HG02610 (cell line): ENCODE measurements at regions not wholly inside any gene's neighbourhood (a gene's known extent, or its start where the extent isn't known, plus 50 kb on each side); places are given as distances from the start of the nearest gene placed in this dataset.
A peak's percentile ranks its signal among the peaks of the same experiment; 100 is the strongest.
"Not testable (repeated sequence)": the region's sequence is repeated elsewhere in the genome, so short reads cannot be mapped to it uniquely, and the experiment has no call there.

ENCODE experiments used
- ATAC-seq: cut with Tn5 transposase; IDR thresholded peaks from one replicate; pipeline ENCODE4 v1.9.1; 2021; ENCODE audit warnings: mild to moderate bottlenecking, moderate library complexity; ENCODE audit not compliant: unreplicated experiment

DNA sequence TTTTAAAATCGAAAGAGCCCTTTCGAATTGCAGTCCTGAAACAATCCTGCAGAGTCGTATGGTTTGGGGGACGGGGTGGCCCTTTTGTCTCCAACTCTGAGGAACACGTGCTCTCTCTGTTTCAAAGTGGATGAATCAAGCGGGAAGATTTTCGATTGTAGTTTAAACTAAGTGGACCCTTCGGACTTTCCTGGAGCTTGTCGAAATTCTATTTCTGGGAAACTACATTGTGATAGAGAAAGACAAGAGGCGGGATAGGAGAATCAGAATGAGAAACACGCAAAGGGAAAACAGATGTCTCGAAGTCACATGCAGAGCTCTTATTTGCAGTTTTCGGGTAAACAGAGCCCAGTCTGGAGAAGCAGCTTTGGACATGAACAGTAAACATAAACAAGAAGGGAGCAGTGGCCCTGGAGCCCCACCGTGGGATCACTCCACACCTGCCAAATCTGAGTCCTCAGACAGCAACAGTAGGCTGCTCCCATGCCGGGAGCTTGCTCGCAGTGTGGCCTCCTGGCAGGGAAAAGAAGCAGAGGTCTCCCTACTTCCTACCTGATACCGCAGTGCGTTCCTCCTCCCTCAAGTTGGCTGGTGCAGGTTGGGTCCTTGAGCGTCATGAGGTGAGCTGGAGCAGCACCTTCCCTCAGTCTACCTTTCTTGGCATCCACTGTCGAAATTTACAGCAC, 202.4 kb downstream of the SLC4A3 start:
- no peak for ATAC-seq

GRCh38 chr2:219830353-219830738, 202.9 kb downstream of the SLC4A3 start:
- no peak for ATAC-seq

GRCh38 chr2:219831957-219832356, 204.5 kb downstream of the SLC4A3 start:
- no peak for ATAC-seq

- no peak for ATAC-seq
These were observed 205.5 kb downstream of the SLC4A3 start for GRCh38 chr2:219832904-219833303.

DNA sequence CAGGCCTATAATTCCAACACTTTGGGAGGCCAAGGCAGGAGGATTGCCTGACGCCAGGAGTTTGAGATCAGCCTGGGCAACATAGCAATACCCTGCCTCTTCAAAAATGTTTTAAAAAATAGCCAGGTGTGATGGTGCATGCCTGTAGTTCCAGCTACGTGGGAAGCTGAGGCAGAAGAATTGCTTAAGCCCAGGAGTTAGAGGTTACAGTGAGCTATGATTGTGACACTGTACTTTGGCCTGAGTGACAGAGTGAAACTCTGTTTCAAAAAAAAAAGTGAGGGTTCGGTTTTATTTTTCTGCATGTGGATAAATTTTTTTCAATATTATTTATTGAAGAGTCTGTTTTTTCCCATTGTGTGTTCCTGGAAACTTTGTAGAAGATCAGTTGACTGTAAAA, 208.1 kb downstream of the SLC4A3 start:
- no peak for ATAC-seq

DNA sequence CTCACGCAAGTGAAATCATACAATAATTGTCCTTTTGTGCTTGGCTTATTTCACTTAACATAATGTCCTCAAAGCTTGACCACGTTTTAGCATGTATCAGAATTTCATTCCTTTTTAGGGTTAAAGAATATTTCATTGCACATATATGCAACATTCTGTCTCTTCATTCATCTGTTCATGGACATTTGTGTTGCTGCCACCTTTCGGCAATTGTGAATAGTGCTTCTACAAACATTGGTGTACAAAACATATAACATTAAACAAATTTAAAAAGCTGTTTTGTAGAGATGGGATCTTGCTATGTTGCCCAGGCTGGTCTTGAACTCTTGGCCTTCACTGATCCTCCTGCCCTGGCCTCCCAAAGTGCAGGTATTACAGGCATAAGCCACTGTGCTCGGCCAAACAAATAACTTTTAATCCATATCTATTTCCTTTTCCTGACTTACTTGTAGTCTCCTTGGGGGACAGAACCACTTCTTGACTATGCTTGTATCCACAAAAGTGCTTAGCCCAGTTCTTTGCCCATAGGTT, 209.3 kb downstream of the SLC4A3 start:
- ATAC-seq = no peak

GRCh38 chr2:219844401-219845091, 217.1 kb downstream of the SLC4A3 start:
- peak; percentile 96 for ATAC-seq

DNA sequence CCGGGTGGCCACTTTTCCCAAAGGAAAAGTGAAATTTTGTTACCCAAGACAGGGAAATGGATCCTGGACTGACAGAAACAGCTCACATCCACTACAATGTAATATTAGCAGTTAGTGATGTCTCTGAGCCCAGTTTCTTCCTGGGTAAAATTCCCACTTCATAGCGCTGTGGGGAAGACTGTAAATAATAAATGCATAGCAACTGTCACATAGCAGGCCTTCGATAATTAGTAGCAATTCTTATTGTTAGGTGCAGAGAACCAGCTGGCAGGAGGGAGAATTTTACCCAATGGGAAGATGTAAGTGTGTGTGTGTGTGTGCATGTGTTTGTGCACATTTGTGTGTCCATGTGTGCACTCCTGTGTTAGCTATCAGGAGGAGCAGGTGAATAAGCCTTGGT, 221.5 kb downstream of the SLC4A3 start:
- no peak for ATAC-seq

- ATAC-seq = no peak
These were observed 223.7 kb downstream of the SLC4A3 start for GRCh38 chr2:219851169-219851568.

- no peak for ATAC-seq
These were observed 224.5 kb downstream of the SLC4A3 start for GRCh38 chr2:219851801-219852481.

DNA sequence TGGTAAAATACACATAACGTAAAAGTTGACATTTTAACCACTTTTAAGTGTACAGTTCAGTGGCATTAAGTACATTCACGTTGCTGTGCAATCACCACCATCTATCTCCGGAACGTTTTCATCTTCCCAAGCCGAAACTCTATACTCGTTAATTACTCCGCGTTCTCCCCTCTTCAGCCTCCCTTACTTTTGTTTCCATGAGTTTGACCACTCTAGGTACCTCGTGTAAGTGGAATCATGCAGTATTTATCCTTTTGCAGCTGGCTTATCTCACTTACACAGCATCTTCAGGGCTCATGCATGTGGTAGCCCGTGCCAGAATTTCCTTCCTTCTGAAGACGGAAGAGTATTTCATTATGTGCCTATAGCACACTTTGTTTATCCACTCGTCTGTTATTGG, 225.2 kb downstream of the SLC4A3 start:
- no peak for ATAC-seq

GRCh38 chr2:219856602-219857001, 229.2 kb downstream of the SLC4A3 start:
- ATAC-seq = no peak

- ATAC-seq = no peak
These were observed 230.3 kb downstream of the SLC4A3 start for GRCh38 chr2:219857751-219858150.

- ATAC-seq = no peak
These were observed 233.9 kb downstream of the SLC4A3 start for GRCh38 chr2:219861307-219861706.

GRCh38 chr2:219864154-219864553, 236.7 kb downstream of the SLC4A3 start:
- no peak for ATAC-seq

DNA sequence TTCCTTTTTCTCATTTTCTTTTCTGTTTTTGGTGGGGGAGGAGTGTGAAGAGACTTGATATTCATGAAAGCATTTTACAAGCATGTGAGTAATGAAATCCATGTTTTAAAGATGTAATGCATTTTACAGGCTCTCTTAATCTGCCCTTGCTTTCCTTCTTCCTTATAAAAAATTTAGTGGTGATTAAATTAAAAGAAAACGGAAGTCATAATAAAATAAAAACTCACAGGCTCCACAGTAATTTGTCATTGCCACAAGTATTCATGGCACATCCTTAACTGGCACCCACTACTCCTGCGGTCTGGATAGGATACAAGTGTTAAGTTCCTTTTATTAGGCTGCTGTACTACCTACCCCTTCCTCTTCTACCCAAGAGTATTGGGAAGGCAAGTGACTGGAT, 241.2 kb downstream of the SLC4A3 start:
- ATAC-seq = no peak

DNA sequence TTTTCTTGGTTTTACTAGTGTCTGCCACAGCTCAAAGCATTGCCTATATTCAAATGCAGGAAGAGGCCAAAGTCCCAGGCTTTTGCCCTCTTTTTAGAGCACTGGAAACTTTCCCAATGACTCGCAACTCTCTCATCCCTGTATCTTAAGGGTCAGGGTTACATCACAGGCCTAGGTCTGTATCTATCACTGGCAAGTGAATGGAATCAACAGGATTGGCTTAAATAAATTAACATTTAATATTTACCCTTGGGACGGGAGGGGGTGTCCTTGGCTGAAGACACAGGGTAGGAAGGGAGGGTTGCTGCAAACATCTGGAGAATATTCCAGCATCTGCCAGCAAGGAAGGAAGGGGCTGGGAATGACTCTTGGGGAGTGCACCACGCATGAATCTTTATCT, 242.6 kb downstream of the SLC4A3 start:
- no peak for ATAC-seq

DNA sequence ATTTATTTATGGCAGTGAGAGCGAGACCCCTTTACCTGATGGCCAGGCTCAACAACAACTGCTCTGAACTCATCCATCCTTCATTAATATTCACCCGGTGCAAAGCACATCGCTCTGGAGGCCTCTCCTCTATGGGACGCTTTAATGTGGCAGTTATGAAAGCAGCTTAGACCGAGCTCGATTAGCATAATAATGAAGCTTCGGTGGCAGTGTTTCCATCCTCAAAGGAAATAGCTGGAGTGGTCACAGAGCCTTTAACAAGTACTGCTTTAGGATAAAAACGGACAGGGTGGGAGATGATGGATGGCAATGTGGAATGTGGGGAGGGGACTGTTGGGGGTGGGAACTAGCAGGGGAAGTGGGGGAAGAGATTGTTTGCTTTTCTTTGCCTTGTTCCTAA, 243.9 kb downstream of the SLC4A3 start:
- no peak for ATAC-seq

DNA sequence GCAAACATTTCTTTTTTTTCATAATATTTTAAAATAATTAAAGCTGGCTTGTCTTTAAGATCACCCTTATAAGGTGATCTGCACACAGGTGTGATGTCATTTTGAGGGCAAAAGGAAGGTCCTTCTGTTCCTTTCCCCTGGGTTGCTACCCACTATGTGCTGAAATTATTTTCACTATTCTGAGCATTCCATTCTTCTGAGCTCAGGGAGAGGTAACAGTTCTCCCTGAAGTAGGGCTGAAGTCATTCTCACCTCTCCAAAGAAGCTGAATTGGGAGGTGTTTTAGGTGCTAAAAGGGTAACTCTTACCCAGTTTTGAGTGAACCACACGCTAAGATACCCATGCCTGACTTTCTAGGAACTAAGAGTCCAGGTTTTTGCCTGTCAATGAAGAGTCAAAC, 247.6 kb downstream of the SLC4A3 start:
- no peak for ATAC-seq

- ATAC-seq = not testable (repeated sequence)
These were observed 248.6 kb downstream of the SLC4A3 start for GRCh38 chr2:219875986-219876385.

DNA sequence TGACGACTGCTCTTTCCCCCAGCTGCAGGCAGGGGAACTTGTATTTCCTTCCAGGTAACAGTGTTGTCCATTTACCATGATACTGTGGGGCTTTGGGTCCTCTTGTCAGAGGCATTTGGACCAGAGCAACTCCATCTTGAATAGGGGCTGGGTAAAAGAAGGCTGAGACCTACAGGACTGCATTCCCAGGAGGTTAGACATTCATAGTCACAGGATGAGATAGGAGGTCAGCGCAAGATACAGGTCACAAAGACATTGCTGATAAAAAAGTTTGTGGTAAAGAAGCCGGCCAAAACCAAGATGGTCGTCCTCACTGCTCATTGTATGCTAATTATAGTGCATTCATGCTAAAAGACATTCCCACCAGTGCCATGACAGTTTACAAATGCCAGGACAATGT, 249.5 kb downstream of the SLC4A3 start:
- no peak for ATAC-seq

DNA sequence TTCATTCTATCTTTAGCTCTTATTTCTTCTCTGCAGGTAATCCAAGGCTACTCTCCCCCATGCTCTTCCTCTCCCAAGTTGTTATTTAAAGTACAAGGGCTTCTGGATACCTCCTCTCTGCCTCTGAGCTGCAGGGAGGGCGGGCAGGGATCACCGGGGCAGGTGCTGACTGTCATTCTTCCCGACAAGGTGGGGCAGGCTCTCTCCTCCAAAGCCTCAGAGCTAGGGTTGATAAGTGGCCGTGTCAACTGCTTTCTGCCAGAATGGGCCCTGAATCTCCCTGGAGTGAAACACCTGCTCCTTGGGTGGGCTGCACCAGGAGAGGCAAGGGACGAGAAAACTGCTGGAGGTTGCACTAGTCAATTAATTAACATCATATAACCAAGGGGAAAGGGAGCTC, 250.3 kb downstream of the SLC4A3 start:
- no peak for ATAC-seq
